Smooth muscle cell (in vitro differentiated cells): ENCODE measurements at regions not wholly inside any gene's neighbourhood (a gene's known extent, or its start where the extent isn't known, plus 50 kb on each side); places are given as distances from the start of the nearest gene placed in this dataset.

Source experiments
- DNase-seq: peaks from one replicate; lab custom pipeline; 2025; ENCODE audit not compliant: unreplicated experiment; lab: John Stamatoyannopoulos, UW
- H2AFZ ChIP-seq: fragments of 200-600 bp; sonication (generic); 2 replicates; pipeline ENCODE4 v1.6.0; 2016; ENCODE audit warnings: antibody characterized with exemption, low read depth, mild to moderate bottlenecking
- H3F3A ChIP-seq: fragments of 200-600 bp; sonication (generic); 2 replicates; pipeline ENCODE4 v1.6.0; 2017; ENCODE audit warnings: antibody characterized with exemption, low read depth
- H3K27ac ChIP-seq: fragments of 200-600 bp; sonication (generic); 2 replicates; pipeline ENCODE4 v1.5.1; 2016; ENCODE audit warnings: low read depth, mild to moderate bottlenecking
- H3K27me3 ChIP-seq: fragments of 200-600 bp; sonication (generic); 2 replicates; pipeline ENCODE4 v1.6.1; 2016; ENCODE audit warnings: low read depth, mild to moderate bottlenecking
- H3K36me3 ChIP-seq: fragments of 200-600 bp; sonication (generic); 2 replicates; pipeline ENCODE4 v1.5.1; 2016; ENCODE audit warnings: low read depth
- H3K4me1 ChIP-seq: fragments of 200-600 bp; sonication (generic); 2 replicates; pipeline ENCODE4 v1.5.1; 2016; ENCODE audit warnings: low read depth
- H3K4me2 ChIP-seq: fragments of 200-600 bp; sonication (generic); 2 replicates; pipeline ENCODE4 v1.6.0; 2016; ENCODE audit warnings: mild to moderate bottlenecking
- H3K4me3 ChIP-seq: fragments of 200-600 bp; sonication (generic); 2 replicates; pipeline ENCODE4 v1.5.1; 2016; ENCODE audit warnings: mild to moderate bottlenecking
- H3K79me2 ChIP-seq: fragments of 200-600 bp; sonication (generic); 2 replicates; pipeline ENCODE4 v1.6.0; 2016; ENCODE audit warnings: low read depth, mild to moderate bottlenecking
- H3K9ac ChIP-seq: fragments of 200-600 bp; sonication (generic); 2 replicates; pipeline ENCODE4 v1.6.0; 2016; ENCODE audit warnings: low read depth
- H3K9me3 ChIP-seq: fragments of 200-600 bp; sonication (generic); replicated peaks from 2 replicates; pipeline ENCODE4 v1.5.1; 2016; ENCODE audit warnings: low read depth
- H4K20me1 ChIP-seq: fragments of 200-600 bp; sonication (generic); 2 replicates; pipeline ENCODE4 v1.6.0; 2016; ENCODE audit warnings: low read depth
- CTCF ChIP-seq: fragments of 200-600 bp; sonication (generic); IDR thresholded peaks from 2 replicates; pipeline ENCODE4 v1.5.1; 2017; ENCODE audit warnings: borderline replicate concordance, mild to moderate bottlenecking, antibody characterized with exemption; ENCODE audit not compliant: insufficient read depth, poor library complexity, severe bottlenecking
- WGBS: methylation state at CpG from one replicate; pipeline ENCODE4 v1.1.7; 2016; ENCODE audit warnings: low lambda C conversion rate; 5-methylcytosine and 5-hydroxymethylcytosine counted together

- Histone ChIP-seq H3K27me3 (no peaks in the 10 kb centered on the region), H3K36me3 (no peaks in the 10 kb centered on the region), H3K9me3 (no peaks in the 10 kb centered on the region), H3K4me2 (no peak overlapping the region), H3K4me1 (no peaks in the 10 kb centered on the region), H3K4me3 (no peak overlapping the region), H3K27ac (no peak overlapping the region), H2AFZ (no peak overlapping the region), H3K9ac (no peak overlapping the region), H3K79me2 (no peaks in the 10 kb centered on the region), H4K20me1 (no peaks in the 10 kb centered on the region), H3F3A (no peaks in the 10 kb centered on the region)
- 91% methylated on average over 3 of the region's 3 CpGs for WGBS
- DNase-seq: no peak
- no peak for TF ChIP-seq CTCF
Measured at GRCh38 chr16:64648282-64648681, 473.6 kb downstream of the CDH11 start.

- Histone ChIP-seq H2AFZ (no peak overlapping the region), H3K9me3 (no peaks in the 10 kb centered on the region), H3K79me2 (no peaks in the 10 kb centered on the region), H3K4me1 (no peaks in the 10 kb centered on the region), H4K20me1 (no peaks in the 10 kb centered on the region), H3F3A (no peaks in the 10 kb centered on the region), H3K4me2 (no peak overlapping the region), H3K4me3 (no peak overlapping the region), H3K27me3 (no peaks in the 10 kb centered on the region), H3K36me3 (no peaks in the 10 kb centered on the region), H3K27ac (no peak overlapping the region), H3K9ac (no peak overlapping the region)
- DNase-seq: no peak
- no peak for TF ChIP-seq CTCF
- WGBS: 97% methylated on average over 3 of the region's 3 CpGs
Measured at GRCh38 chr16:64641343-64641742, 480.5 kb downstream of the CDH11 start.

- H3F3A ChIP-seq: no peaks in the 10 kb centered on the region
- no peaks in the 10 kb centered on the region for H4K20me1 ChIP-seq
- no peak overlapping the region for H3K4me3 ChIP-seq
- H3K9ac ChIP-seq: no peak overlapping the region
- 98% methylated on average over 2 of the region's 2 CpGs for WGBS
- no peaks in the 10 kb centered on the region for H3K79me2 ChIP-seq
- H3K27me3 ChIP-seq: no peaks in the 10 kb centered on the region
- TF ChIP-seq CTCF: no peak
- no peak for DNase-seq
- no peaks in the 10 kb centered on the region for H3K9me3 ChIP-seq
- H3K4me2 ChIP-seq: no peak overlapping the region
- H2AFZ ChIP-seq: peak overlapping the region; percentile 1
- H3K27ac ChIP-seq: no peak overlapping the region
- no peaks in the 10 kb centered on the region for H3K4me1 ChIP-seq
- no peaks in the 10 kb centered on the region for H3K36me3 ChIP-seq
Measured at GRCh38 chr16:64638766-64639165, 483.1 kb downstream of the CDH11 start.

GRCh38 chr16:64629622-64630021 lies 492.2 kb downstream of the CDH11 start:
- no peaks in the 10 kb centered on the region for H3K9me3 ChIP-seq
- H2AFZ ChIP-seq: no peak overlapping the region
- no peak for TF ChIP-seq CTCF
- H4K20me1 ChIP-seq: no peaks in the 10 kb centered on the region
- no peak overlapping the region for H3K4me2 ChIP-seq
- H3K36me3 ChIP-seq: no peaks in the 10 kb centered on the region
- no peak for DNase-seq
- no peak overlapping the region for H3K9ac ChIP-seq
- WGBS: 55% methylated on average over 2 of the region's 2 CpGs
- H3K27me3 ChIP-seq: no peaks in the 10 kb centered on the region
- H3F3A ChIP-seq: no peaks in the 10 kb centered on the region
- no peak overlapping the region for H3K4me3 ChIP-seq
- no peaks in the 10 kb centered on the region for H3K4me1 ChIP-seq
- no peaks in the 10 kb centered on the region for H3K79me2 ChIP-seq
- H3K27ac ChIP-seq: no peak overlapping the region
